ENCODE measurements at regions not wholly inside any gene's neighbourhood (a gene's known extent, or its start where the extent isn't known, plus 50 kb on each side); places are given as distances from the start of the nearest gene placed in this dataset.
A peak's percentile ranks its signal among the peaks of the same experiment; 100 is the strongest.

- no peak for DNase-seq (ENCODE audit: low read depth, low spot score)
- no peak overlapping the region for H3K4me3 Mint-ChIP-seq
- H3K4me1 Mint-ChIP-seq: peaks cover 8% of the 10 kb centered on the region
- TF ChIP-seq CTCF (conservative IDR thresholded peaks at IDR 0.05): no peak
- H3K27me3 Mint-ChIP-seq (ENCODE audit: low read depth): no peaks in the 10 kb centered on the region
- H3K36me3 Mint-ChIP-seq (ENCODE audit: low read depth): no peaks in the 10 kb centered on the region
- H3K9me3 Mint-ChIP-seq: peaks cover 4% of the 10 kb centered on the region
- peak overlapping the region; percentile 74 for H3K27ac Mint-ChIP-seq (ENCODE audit: unreplicated experiment)
Observed at GRCh38 chr15:61654002-61654740, 406.1 kb downstream of the VPS13C start.

GRCh38 chr15:61653110-61653509 lies 407.1 kb downstream of the VPS13C start:
- no peaks in the 10 kb centered on the region for H3K9me3 Mint-ChIP-seq
- no peaks in the 10 kb centered on the region for H3K36me3 Mint-ChIP-seq (ENCODE audit: low read depth)
- H3K27ac Mint-ChIP-seq (ENCODE audit: unreplicated experiment): no peak overlapping the region
- TF ChIP-seq CTCF (conservative IDR thresholded peaks at IDR 0.05): no peak
- peaks cover 5% of the 10 kb centered on the region for H3K27me3 Mint-ChIP-seq (ENCODE audit: low read depth)
- no peak for DNase-seq (ENCODE audit: low read depth, low spot score)
- H3K4me3 Mint-ChIP-seq: no peak overlapping the region
- H3K4me1 Mint-ChIP-seq: peaks cover 8% of the 10 kb centered on the region

- H3K4me3 Mint-ChIP-seq: no peak overlapping the region
- H3K27me3 Mint-ChIP-seq (ENCODE audit: low read depth): peaks cover 10% of the 10 kb centered on the region
- no peaks in the 10 kb centered on the region for H3K36me3 Mint-ChIP-seq (ENCODE audit: low read depth)
- peaks cover 5% of the 10 kb centered on the region for H3K4me1 Mint-ChIP-seq
- TF ChIP-seq CTCF (conservative IDR thresholded peaks at IDR 0.05): no peak
- no peak for DNase-seq (ENCODE audit: low read depth, low spot score)
- H3K27ac Mint-ChIP-seq (ENCODE audit: unreplicated experiment): no peak overlapping the region
- H3K9me3 Mint-ChIP-seq: no peaks in the 10 kb centered on the region
Observed at GRCh38 chr15:61651267-61651666, 409.0 kb downstream of the VPS13C start.

GRCh38 chr15:61649046-61649445 lies 411.2 kb downstream of the VPS13C start:
- H3K4me3 Mint-ChIP-seq: no peak overlapping the region
- H3K27ac Mint-ChIP-seq (ENCODE audit: unreplicated experiment): no peak overlapping the region
- H3K9me3 Mint-ChIP-seq: no peaks in the 10 kb centered on the region
- DNase-seq (ENCODE audit: low read depth, low spot score): no peak
- H3K36me3 Mint-ChIP-seq (ENCODE audit: low read depth): no peaks in the 10 kb centered on the region
- no peak for TF ChIP-seq CTCF (conservative IDR thresholded peaks at IDR 0.05)
- peaks cover 13% of the 10 kb centered on the region for H3K27me3 Mint-ChIP-seq (ENCODE audit: low read depth)
- no peaks in the 10 kb centered on the region for H3K4me1 Mint-ChIP-seq

GRCh38 chr15:61644550-61644949 lies 415.4 kb upstream of the RORA start:
- TF ChIP-seq CTCF (conservative IDR thresholded peaks at IDR 0.05): peak; percentile 23
- no peaks in the 10 kb centered on the region for H3K4me1 Mint-ChIP-seq
- H3K36me3 Mint-ChIP-seq (ENCODE audit: low read depth): no peaks in the 10 kb centered on the region
- no peak overlapping the region for H3K4me3 Mint-ChIP-seq
- no peak for DNase-seq (ENCODE audit: low read depth, low spot score)
- H3K27me3 Mint-ChIP-seq (ENCODE audit: low read depth): peaks cover 13% of the 10 kb centered on the region
- no peak overlapping the region for H3K27ac Mint-ChIP-seq (ENCODE audit: unreplicated experiment)
- H3K9me3 Mint-ChIP-seq: no peaks in the 10 kb centered on the region
